ENCODE measurements at regions not wholly inside any gene's neighbourhood (a gene's known extent, or its start where the extent isn't known, plus 50 kb on each side); places are given as distances from the start of the nearest gene placed in this dataset.

- H3K18ac ChIP-seq (ENCODE audit: low read depth, low read length) = no peak overlapping the region
- no peak overlapping the region for H3K27ac ChIP-seq (ENCODE audit: insufficient read depth, low read length)
- H3K36me3 ChIP-seq (ENCODE audit: control insufficient read depth, insufficient read depth, low read length) = no peaks in the 10 kb centered on the region
- no peaks in the 10 kb centered on the region for H3K9me1 ChIP-seq (ENCODE audit: insufficient read depth, low read length)
- in situ Hi-C loops (cut with MboI; ENCODE audit: low sequenced_read_pairs) (no loop called here), intact Hi-C loops (cut with micrococcal nuclease) (no loop called here), dilution Hi-C loops (cut with HindIII; ENCODE audit: low sequenced_read_pairs, unreplicated experiment) (no loop called here)
- ChIA-PET POLR2A (ENCODE audit: unreplicated experiment) (no interaction called here), CTCF (no interaction called here)
- no peak overlapping the region for H2AFZ ChIP-seq (replicated peaks; ENCODE audit: low read length, poor library complexity)
- no TSS peak for BruUV-seq (replicated peaks)
- no peak overlapping the region for H4K91ac ChIP-seq (ENCODE audit: insufficient read depth, low read depth, low read length)
- no peak overlapping the region for H2BK5ac ChIP-seq (ENCODE audit: low read depth, low read length, poor library complexity, severe bottlenecking)
- H4K20me1 ChIP-seq (ENCODE audit: insufficient read depth, low read length) = no peaks in the 10 kb centered on the region
- H3K56ac ChIP-seq (ENCODE audit: extremely low read depth, insufficient read depth, low read length) = no peak overlapping the region
- no peak overlapping the region for H3K4me3 ChIP-seq (ENCODE audit: insufficient read depth, low read depth, low read length)
- no peak overlapping the region for H3K9ac ChIP-seq (ENCODE audit: low read depth, low read length)
- DNase-seq (no peak), ATAC-seq (ENCODE audit: low read depth) (no peak)
- no peak overlapping the region for H2AK5ac ChIP-seq (ENCODE audit: low read depth, low read length)
- no peaks in the 10 kb centered on the region for H3K27me3 ChIP-seq (ENCODE audit: control insufficient read depth, insufficient read depth, low read length)
- H2BK20ac ChIP-seq (ENCODE audit: low read depth, low read length) = no peak overlapping the region
- H4K8ac ChIP-seq (ENCODE audit: low read depth in 2 of 2, low read length in 2 of 2) = no peak overlapping the region
- H3K79me1 ChIP-seq (ENCODE audit: low read depth in 1 of 2, low read length in 2 of 2) = no peaks in the 10 kb centered on the region
- no peak overlapping the region for H2AK9ac ChIP-seq (replicated peaks; ENCODE audit: low read depth, low read length, poor library complexity)
- H3K4me1 ChIP-seq (ENCODE audit: control insufficient read depth, insufficient read depth, low read length) = no peaks in the 10 kb centered on the region
- no peaks in the 10 kb centered on the region; the same call in 1 of the 2 replicates for H3K9me3 ChIP-seq (ENCODE audit: control insufficient read depth, insufficient read depth, low read length)
- H4K5ac ChIP-seq (ENCODE audit: low read depth, low read length) = no peak overlapping the region
- no peak overlapping the region for H3K14ac ChIP-seq (replicated peaks; ENCODE audit: low read depth, low read length)
- H2BK15ac ChIP-seq (ENCODE audit: low read depth, low read length) = no peak overlapping the region
- H3K4ac ChIP-seq (ENCODE audit: low read depth, low read length) = no peak overlapping the region
- no peak overlapping the region for H3K4me2 ChIP-seq (ENCODE audit: low read depth, low read length)
- H2BK120ac ChIP-seq (ENCODE audit: low read depth, low read length) = no peak overlapping the region
- no CpG with 5 or more reads among the region's 1 CpG for WGBS, 2 experiments (ENCODE audit: extremely low coverage in 2 of 2, insufficient read length in 1 of 2)
- H3K23ac ChIP-seq (ENCODE audit: low read depth, low read length) = no peak overlapping the region
- TF ChIP-seq RCOR1 (IDR thresholded peaks at IDR 0.05; ENCODE audit: insufficient replicate concordance, low read length) (no peak), RAD21 (IDR thresholded peaks at IDR 0.05; ENCODE audit: low read length) (no peak), POLR2A (IDR thresholded peaks at IDR 0.05; ENCODE audit: low read depth, low read length) (no peak), MAFK (IDR thresholded peaks at IDR 0.05; ENCODE audit: low read depth, low read length) (no peak), ELK1 (IDR thresholded peaks at IDR 0.05; ENCODE audit: borderline replicate concordance, low read depth, low read length) (no peak), CHD1 (IDR thresholded peaks at IDR 0.05; ENCODE audit: low read depth, low read length) (no peak), USF2 (IDR thresholded peaks at IDR 0.05; ENCODE audit: low read depth, low read length) (no peak), FOS (IDR thresholded peaks at IDR 0.05; ENCODE audit: low read depth, low read length) (no peak), CTCF (conservative IDR thresholded peaks at IDR 0.05; ENCODE audit: low read depth, low read length) (no peak), MAZ (IDR thresholded peaks at IDR 0.05; ENCODE audit: borderline replicate concordance, low read depth, low read length) (no peak), CEBPB (IDR thresholded peaks at IDR 0.05; ENCODE audit: low read depth, low read length) (no peak), NFE2L2 (IDR thresholded peaks at IDR 0.05; ENCODE audit: low read depth, low read length) (no peak), MXI1 (IDR thresholded peaks at IDR 0.05; ENCODE audit: borderline replicate concordance, low read depth, low read length) (no peak), BHLHE40 (IDR thresholded peaks at IDR 0.05; ENCODE audit: low read depth, low read length) (no peak), RFX5 (IDR thresholded peaks at IDR 0.05; ENCODE audit: low read depth, low read length) (no peak), SMC3 (IDR thresholded peaks at IDR 0.05; ENCODE audit: low read depth, low read length) (no peak)
These were observed 1112.1 kb upstream of the AGA start for GRCh38 chr4:178554352-178554751.

Measured in IMR-90 (cell line).